Cardiac muscle cell (in vitro differentiated cells and primary cell): ENCODE measurements at regions not wholly inside any gene's neighbourhood (a gene's known extent, or its start where the extent isn't known, plus 50 kb on each side); places are given as distances from the start of the nearest gene placed in this dataset.

Experiments used
- DNase-seq, 2 donors: peaks; one replicate each; pipeline versions ENCODE4 v3.0.0 to v3.0.0-alpha.2; 2010 to 2017; ENCODE audit warnings: low read depth in 1 of 2, low spot score in 1 of 2
- H3K27ac ChIP-seq: fragments of 200-600 bp; sonication (generic); 2 replicates; pipeline ENCODE4 v1.5.1; 2016
- H3K27me3 ChIP-seq: fragments of 200-600 bp; sonication (generic); 2 replicates; pipeline ENCODE4 v1.6.0; 2016; ENCODE audit warnings: control low read depth
- H3K36me3 ChIP-seq: fragments of 200-600 bp; sonication (generic); 2 replicates; pipeline ENCODE4 v1.5.1; 2016; ENCODE audit warnings: control low read depth
- H3K4me1 ChIP-seq: fragments of 200-600 bp; sonication (generic); 2 replicates; pipeline ENCODE4 v1.8.1; 2017; ENCODE audit warnings: low read depth, mild to moderate bottlenecking, mixed run types
- H3K4me3 ChIP-seq: fragments of 200-600 bp; sonication (generic); 2 replicates; pipeline ENCODE4 v1.5.1; 2016; ENCODE audit warnings: mild to moderate bottlenecking
- H3K9me3 ChIP-seq: fragments of 200-600 bp; sonication (generic); 2 replicates; pipeline ENCODE4 v1.5.1; 2017; ENCODE audit warnings: low read depth, mild to moderate bottlenecking, control low read depth
- CTCF ChIP-seq: IDR thresholded peaks from 2 replicates; pipeline ENCODE4 v1.5.1; 2012; ENCODE audit warnings: low read depth, mild to moderate bottlenecking, low read length

GRCh38 chr20:40160097-40160550 is 528.9 kb downstream of the MAFB start:
- peak; percentile 72 to 73 for DNase-seq
- Histone ChIP-seq H3K4me1 (no peaks in the 10 kb centered on the region), H3K27ac (no peak overlapping the region), H3K36me3 (no peaks in the 10 kb centered on the region), H3K9me3 (no peaks in the 10 kb centered on the region), H3K27me3 (no peaks in the 10 kb centered on the region), H3K4me3 (no peak overlapping the region)
- peak; percentile 81 for TF ChIP-seq CTCF

GRCh38 chr20:40159276-40159675 is 529.8 kb downstream of the MAFB start:
- H3K9me3 ChIP-seq, result no peaks in the 10 kb centered on the region
- no peaks in the 10 kb centered on the region for H3K4me1 ChIP-seq
- DNase-seq, result no peak
- H3K27me3 ChIP-seq, result no peaks in the 10 kb centered on the region
- no peak overlapping the region for H3K27ac ChIP-seq
- H3K36me3 ChIP-seq, result no peaks in the 10 kb centered on the region
- H3K4me3 ChIP-seq, result no peak overlapping the region
- no peak for TF ChIP-seq CTCF

GRCh38 chr20:40156600-40157317 is 532.3 kb downstream of the MAFB start:
- no peak for DNase-seq
- H3K9me3 ChIP-seq, result no peaks in the 10 kb centered on the region

GRCh38 chr20:40154514-40154913 is 534.5 kb downstream of the MAFB start:
- DNase-seq, result no peak
- H3K36me3 ChIP-seq, result no peaks in the 10 kb centered on the region
- H3K9me3 ChIP-seq, result no peaks in the 10 kb centered on the region
- no peaks in the 10 kb centered on the region for H3K27me3 ChIP-seq
- no peak for TF ChIP-seq CTCF
- H3K27ac ChIP-seq, result no peak overlapping the region
- H3K4me3 ChIP-seq, result no peak overlapping the region
- H3K4me1 ChIP-seq, result no peaks in the 10 kb centered on the region

More at GRCh38 chr20:40156600-40157317, 532.3 kb downstream of the MAFB start:
- H3K4me1 ChIP-seq, result no peaks in the 10 kb centered on the region
- no peaks in the 10 kb centered on the region for H3K36me3 ChIP-seq
- TF ChIP-seq CTCF, result no peak
- no peak overlapping the region for H3K27ac ChIP-seq
- no peaks in the 10 kb centered on the region for H3K27me3 ChIP-seq
- H3K4me3 ChIP-seq, result no peak overlapping the region

GRCh38 chr20:40148886-40149285 is 540.1 kb downstream of the MAFB start:
- no peak overlapping the region for H3K27ac ChIP-seq
- no peaks in the 10 kb centered on the region for H3K36me3 ChIP-seq
- no peak overlapping the region for H3K4me3 ChIP-seq
- TF ChIP-seq CTCF, result no peak
- no peaks in the 10 kb centered on the region for H3K4me1 ChIP-seq
- no peaks in the 10 kb centered on the region for H3K27me3 ChIP-seq
- no peaks in the 10 kb centered on the region for H3K9me3 ChIP-seq
- DNase-seq, result no peak

GRCh38 chr20:40146071-40146470 is 543.0 kb downstream of the MAFB start:
- Histone ChIP-seq H3K9me3 (no peaks in the 10 kb centered on the region), H3K36me3 (no peaks in the 10 kb centered on the region), H3K4me1 (no peaks in the 10 kb centered on the region), H3K27me3 (no peaks in the 10 kb centered on the region), H3K4me3 (no peak overlapping the region), H3K27ac (no peak overlapping the region)
- no peak for TF ChIP-seq CTCF
- DNase-seq, result no peak
